Keratinocyte (primary cell): ENCODE measurements at regions not wholly inside any gene's neighbourhood (a gene's known extent, or its start where the extent isn't known, plus 50 kb on each side); places are given as distances from the start of the nearest gene placed in this dataset.

ENCODE experiments used
- CTCF ChIP-seq, 3 experiments: IDR thresholded peaks in 1 of 3; conservative IDR thresholded peaks in 1 of 3; optimal IDR thresholded peaks in 1 of 3; 2 replicates in 2 of 3; 3 replicates in 1 of 3; pipeline versions ENCODE3 to v1.5.1; 2011; ENCODE audit warnings: low read length in 3 of 3, mild to moderate bottlenecking in 3 of 3, moderate library complexity in 2 of 3, control low read depth in 1 of 3, inconsistent platforms in 1 of 3; ENCODE audit not compliant: insufficient read depth in 2 of 3; ENCODE audit errors: extremely low read depth in 1 of 3
- EZH2 ChIP-seq: IDR thresholded peaks from one replicate; pipeline ENCODE4 v1.6.1; 2012; ENCODE audit warnings: inconsistent platforms, mild to moderate bottlenecking, low read length, moderate library complexity

- TF ChIP-seq CTCF (optimal IDR thresholded peaks at IDR 0.05 in 1 of 3, IDR thresholded peaks at IDR 0.05 in 1 of 3, conservative IDR thresholded peaks at IDR 0.05 in 1 of 3; ENCODE audit: extremely low read depth in 1 of 3, insufficient read depth in 2 of 3, low read length in 3 of 3): no peak
- no peak for TF ChIP-seq EZH2
Measured at GRCh38 chr2:62393293-62393692, 112.7 kb downstream of the TMEM17 start.
